Thoracic aorta (tissue), 2 donors: ENCODE measurements at regions not wholly inside any gene's neighbourhood (a gene's known extent, or its start where the extent isn't known, plus 50 kb on each side); places are given as distances from the start of the nearest gene placed in this dataset.

Experiments used
- ATAC-seq: fragments of 150-250 bp; one replicate; pipeline ENCODE4 v1.8.0; 2017; ENCODE audit warnings: low read depth; ENCODE audit not compliant: insufficient number of reproducible peaks, low FRiP score
- DNase-seq: peaks from one replicate; pipeline ENCODE4 v3.0.0-alpha.2; 2020; ENCODE audit warnings: low spot score
- H3K27ac ChIP-seq, 2 donors: fragments of 200-600 bp; sonication (generic); 1 replicate in 1 of 2; 2 replicates in 1 of 2; pipeline ENCODE4 v1.5.1; 2016; ENCODE audit warnings: mild to moderate bottlenecking in 2 of 2, moderate library complexity in 2 of 2
- H3K27me3 ChIP-seq: fragments of 200-600 bp; sonication (generic); replicated peaks from 2 replicates; pipeline ENCODE4 v1.6.0; 2016; ENCODE audit warnings: mild to moderate bottlenecking; ENCODE audit not compliant: insufficient read depth
- H3K36me3 ChIP-seq: fragments of 200-600 bp; sonication (generic); one replicate; pipeline ENCODE4 v1.5.1; 2016
- H3K4me1 ChIP-seq, 2 donors: fragments of 200-600 bp; sonication (generic); 1 replicate in 1 of 2; 2 replicates in 1 of 2; pipeline versions ENCODE4 v1.5.1 to v1.6.0; 2016; ENCODE audit warnings: low read depth in 2 of 2, mild to moderate bottlenecking in 1 of 2; ENCODE audit not compliant: control insufficient read depth in 1 of 2
- H3K4me3 ChIP-seq: fragments of 200-600 bp; sonication (generic); 2 replicates; pipeline ENCODE4 v1.5.1; 2016; ENCODE audit warnings: mild to moderate bottlenecking
- H3K9me3 ChIP-seq: fragments of 200-600 bp; sonication (generic); 2 replicates; pipeline ENCODE4 v1.5.1; 2016
- TF ChIP-seq, protein P1 (sequence below): fragments of 200-600 bp; sonication (generic); IDR thresholded peaks from one replicate; pipeline ENCODE4 v1.5.1; 2019; ENCODE audit warnings: antibody characterized with exemption

DNA sequence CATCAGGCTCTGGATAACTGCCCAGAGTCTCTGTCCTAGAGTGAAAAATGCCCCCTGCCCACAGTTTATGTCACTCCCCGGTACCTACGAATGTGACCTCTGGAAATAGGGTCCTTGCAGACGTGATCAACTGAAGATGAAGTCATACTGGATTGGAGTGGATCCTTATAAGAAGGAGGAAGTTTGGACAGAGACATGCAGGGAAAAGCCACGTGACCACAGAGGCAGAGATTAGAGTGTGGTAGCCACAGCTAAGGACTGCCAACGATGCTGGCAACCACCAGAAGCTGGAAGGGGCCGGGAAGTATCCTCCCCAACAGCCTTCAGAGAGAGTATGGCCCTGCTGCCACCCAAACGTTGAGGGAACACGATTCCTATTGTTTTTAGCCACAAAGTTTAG is 101.2 kb upstream of the NCOR2 start:
- H3K27me3 ChIP-seq, result no peaks in the 10 kb centered on the region
- H3K9me3 ChIP-seq, result peaks cover 4% of the 10 kb centered on the region
- H3K4me1 ChIP-seq, result peaks cover 9 to 33% of the 10 kb centered on the region in 2 donors
- DNase-seq (no peak), ATAC-seq (peak; percentile 32)
- no peaks in the 10 kb centered on the region for H3K36me3 ChIP-seq
- TF ChIP-seq, protein P1, sequence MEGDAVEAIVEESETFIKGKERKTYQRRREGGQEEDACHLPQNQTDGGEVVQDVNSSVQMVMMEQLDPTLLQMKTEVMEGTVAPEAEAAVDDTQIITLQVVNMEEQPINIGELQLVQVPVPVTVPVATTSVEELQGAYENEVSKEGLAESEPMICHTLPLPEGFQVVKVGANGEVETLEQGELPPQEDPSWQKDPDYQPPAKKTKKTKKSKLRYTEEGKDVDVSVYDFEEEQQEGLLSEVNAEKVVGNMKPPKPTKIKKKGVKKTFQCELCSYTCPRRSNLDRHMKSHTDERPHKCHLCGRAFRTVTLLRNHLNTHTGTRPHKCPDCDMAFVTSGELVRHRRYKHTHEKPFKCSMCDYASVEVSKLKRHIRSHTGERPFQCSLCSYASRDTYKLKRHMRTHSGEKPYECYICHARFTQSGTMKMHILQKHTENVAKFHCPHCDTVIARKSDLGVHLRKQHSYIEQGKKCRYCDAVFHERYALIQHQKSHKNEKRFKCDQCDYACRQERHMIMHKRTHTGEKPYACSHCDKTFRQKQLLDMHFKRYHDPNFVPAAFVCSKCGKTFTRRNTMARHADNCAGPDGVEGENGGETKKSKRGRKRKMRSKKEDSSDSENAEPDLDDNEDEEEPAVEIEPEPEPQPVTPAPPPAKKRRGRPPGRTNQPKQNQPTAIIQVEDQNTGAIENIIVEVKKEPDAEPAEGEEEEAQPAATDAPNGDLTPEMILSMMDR, result no peak
- no peak overlapping the region for H3K27ac ChIP-seq
- no peak overlapping the region for H3K4me3 ChIP-seq

DNA sequence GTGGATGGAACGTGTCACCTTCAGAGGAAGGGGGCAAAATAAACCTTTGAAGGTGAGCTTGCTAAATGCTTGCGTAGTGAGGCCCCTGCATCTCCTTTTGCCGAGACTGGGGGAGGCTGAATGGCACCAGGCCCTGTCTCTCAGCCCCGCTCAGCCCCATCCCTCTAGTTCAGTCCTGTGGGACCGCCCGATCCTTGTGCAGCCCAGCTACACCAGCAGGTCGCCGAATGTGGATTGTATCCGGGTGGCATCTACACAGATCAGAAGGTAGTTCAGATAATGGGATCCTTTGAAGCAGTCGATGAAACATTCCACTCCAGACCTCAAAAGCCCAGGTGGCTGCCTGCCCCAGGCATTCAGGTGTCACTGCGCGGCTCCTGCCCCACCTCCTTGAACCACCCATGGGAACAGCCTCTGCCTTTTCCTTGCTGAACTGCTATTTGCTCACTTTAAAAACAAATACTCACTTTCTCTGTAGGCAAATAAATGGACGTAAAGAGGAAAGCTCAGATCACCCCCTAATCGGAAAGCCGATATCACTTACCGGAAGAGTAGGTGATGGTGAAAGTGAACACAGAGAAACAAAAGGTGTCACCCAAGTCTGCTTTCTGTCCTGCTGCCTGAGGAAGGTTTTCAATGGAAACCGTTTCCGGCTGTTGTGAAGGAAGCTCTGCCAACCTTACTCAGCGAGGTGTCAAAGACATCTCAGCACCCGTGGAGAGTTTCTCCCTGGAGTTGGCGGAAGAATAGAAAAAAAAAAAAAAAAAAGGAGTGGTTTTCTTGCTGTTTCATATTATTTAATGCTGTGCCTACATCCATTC is 100.3 kb upstream of the NCOR2 start:
- no peak overlapping the region for H3K4me3 ChIP-seq
- ATAC-seq (no peak), DNase-seq (no peak)
- TF ChIP-seq, protein P1, result no peak
- peaks cover 4% of the 10 kb centered on the region for H3K9me3 ChIP-seq
- no peak overlapping the region for H3K27ac ChIP-seq
- H3K4me1 ChIP-seq, result peaks cover 9 to 38% of the 10 kb centered on the region in 2 donors
- H3K27me3 ChIP-seq, result no peaks in the 10 kb centered on the region
- H3K36me3 ChIP-seq, result no peaks in the 10 kb centered on the region

DNA sequence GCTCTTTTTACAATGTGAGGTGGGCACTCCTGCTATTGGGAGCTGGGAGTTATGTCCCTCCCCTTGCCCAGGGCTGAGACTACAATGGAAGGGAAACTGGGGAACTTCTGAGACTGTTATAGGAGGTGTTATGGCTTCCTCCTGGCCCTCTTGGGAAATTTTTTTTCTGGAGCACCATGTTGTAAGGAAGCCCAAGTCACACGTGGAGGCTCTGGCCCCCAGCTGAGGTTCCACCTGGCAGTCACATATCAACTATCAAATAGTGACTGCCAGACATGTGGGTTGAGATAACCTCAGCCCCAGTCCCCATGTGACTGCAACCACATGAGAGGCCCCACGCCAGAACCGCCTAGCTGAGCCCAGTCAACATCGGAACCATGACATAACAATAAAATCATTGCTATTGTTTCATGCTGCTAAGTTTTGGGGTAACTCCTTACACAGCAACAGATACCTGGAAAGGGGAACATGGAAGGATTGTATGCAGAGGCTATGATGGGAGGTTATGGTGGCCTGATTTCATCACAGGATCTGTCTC is 99.4 kb upstream of the NCOR2 start:
- no peak overlapping the region for H3K4me3 ChIP-seq
- H3K27me3 ChIP-seq, result no peaks in the 10 kb centered on the region
- TF ChIP-seq, protein P1, result no peak
- no peak overlapping the region for H3K27ac ChIP-seq
- no peaks in the 10 kb centered on the region for H3K36me3 ChIP-seq
- H3K4me1 ChIP-seq, result peaks cover 9 to 38% of the 10 kb centered on the region in 2 donors
- ATAC-seq (no peak), DNase-seq (no peak)
- peaks cover 4% of the 10 kb centered on the region for H3K9me3 ChIP-seq

DNA sequence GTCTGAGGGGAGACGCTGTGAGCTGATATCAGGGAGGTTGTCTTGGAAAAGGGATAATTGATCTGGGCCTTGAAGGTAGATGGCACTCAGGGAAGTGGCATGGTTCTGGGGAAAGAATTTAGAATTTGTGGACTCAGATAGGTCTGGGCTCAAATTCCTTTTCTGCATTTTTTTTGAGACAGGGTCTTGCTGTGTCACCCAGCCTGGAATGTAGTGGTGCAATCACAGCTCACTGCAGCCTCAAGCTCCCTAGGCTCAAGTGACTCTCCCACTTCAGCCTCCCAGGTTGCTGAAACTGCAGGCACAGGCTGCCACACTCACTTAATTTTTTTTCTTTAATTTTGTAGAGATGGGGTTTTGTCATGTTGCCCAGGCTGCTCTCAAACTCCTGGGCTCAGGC is 98.1 kb upstream of the NCOR2 start:
- Histone ChIP-seq H3K4me3 (no peak overlapping the region), H3K27me3 (no peaks in the 10 kb centered on the region)

More for the DNA sequence above, 98.1 kb upstream of the NCOR2 start:
- Histone ChIP-seq H3K4me1 (peaks cover 9 to 38% of the 10 kb centered on the region in 2 donors), H3K36me3 (no peaks in the 10 kb centered on the region), H3K27ac (peak overlapping the region; percentile 24 to 50), H3K9me3 (peaks cover 4% of the 10 kb centered on the region)
- ATAC-seq, result no peak
- DNase-seq, result no peak
- TF ChIP-seq, protein P1, result no peak
